Right lobe of liver (tissue), 6 donors: ENCODE measurements at regions not wholly inside any gene's neighbourhood (a gene's known extent, or its start where the extent isn't known, plus 50 kb on each side); places are given as distances from the start of the nearest gene placed in this dataset.

ENCODE experiments used
- ATAC-seq, 4 donors: fragments of 200-7000 bp; cut with Tn5 transposase; one replicate each; pipeline ENCODE4 v1.9.1; 2020; ENCODE audit warnings: mild to moderate bottlenecking in 4 of 4, moderate library complexity in 4 of 4
- DNase-seq, 3 donors: peaks; one replicate each; pipeline ENCODE4 v3.0.0-alpha.2; 2020
- H3K27ac ChIP-seq, 3 donors: fragments of 200-600 bp; one replicate each; pipeline ENCODE4 v1.8.0; 2022
- H3K27me3 ChIP-seq, 2 donors: fragments of 200-600 bp; one replicate each; pipeline ENCODE4 v1.8.0; 2022
- H3K36me3 ChIP-seq, 4 donors: fragments of 200-600 bp; sonication (generic) in 1 of 4; one replicate each; pipeline versions ENCODE4 v1.5.1 to v1.8.0; 2017 to 2022; ENCODE audit warnings: control low read depth in 1 of 4
- H3K4me1 ChIP-seq, 4 donors: fragments of 200-600 bp; sonication (generic) in 1 of 4; one replicate each; pipeline versions ENCODE4 v1.5.1 to v1.8.0; 2017 to 2022; ENCODE audit warnings: control low read depth in 1 of 4
- H3K4me3 ChIP-seq, 3 donors: fragments of 200-600 bp; one replicate each; pipeline ENCODE4 v1.8.0; 2022
- H3K9me3 ChIP-seq, 4 donors: fragments of 200-600 bp; sonication (generic) in 1 of 4; one replicate each; pipeline versions ENCODE4 v1.5.1 to v1.8.0; 2017 to 2022; ENCODE audit warnings: control low read depth in 1 of 4
- CTCF ChIP-seq, 4 donors: fragments of 200-600 bp in 3 of 4; fragments of 450-650 bp in 1 of 4; IDR thresholded peaks; one replicate each; pipeline versions ENCODE4 v1.5.1 to v1.8.0; 2016 to 2022; ENCODE audit warnings: antibody characterized with exemption in 4 of 4, mild to moderate bottlenecking in 2 of 4
- POLR2A ChIP-seq: fragments of 450-650 bp; IDR thresholded peaks from one replicate; pipeline ENCODE4 v1.6.1; 2017; ENCODE audit warnings: antibody characterized with exemption, mild to moderate bottlenecking
- WGBS: methylation state at CpG from one replicate; pipeline ENCODE4 v1.1.6; 2018; ENCODE audit warnings: low coverage, low lambda C conversion rate; ENCODE audit not compliant: insufficient coverage; ENCODE audit errors: missing lambda C conversion rate; 5-methylcytosine and 5-hydroxymethylcytosine counted together
- intact Hi-C, 2 donors: fragments of 100-400 bp; cut with DNase I; formaldehyde crosslinking; loops; one replicate each; pipeline versions ENCODE4 v1.11.2 to v1.14.1; 2022
- donor health status: DM: no; HTN: yes; CAD: no.
- donor health status: DM: no; HTN: no; CAD: no.
- donor health status: DM: no; HTN: no; CAD: no.
- donor health status: DM: no; HTN: yes; CAD: no.
- donor health status: DM: no; HTN: yes; CAD: no.

- 75% methylated on average over 1 of the region's 1 CpG for WGBS
- ATAC-seq: no peak
- DNase-seq: no peak
- intact Hi-C loops: no loop called here
- no peak for TF ChIP-seq POLR2A
- Histone ChIP-seq H3K4me3 (no peak overlapping the region), H3K4me1 (peaks cover 0 to 10% (median 0%) of the 10 kb centered on the region in 4 donors), H3K27ac (no peak overlapping the region), H3K36me3 (no peaks in the 10 kb centered on the region), H3K27me3 (no peaks in the 10 kb centered on the region), H3K9me3 (no peaks in the 10 kb centered on the region)
Measured at GRCh38 chr13:43980587-43980986, 100.9 kb downstream of the LACC1 start.

- no peaks in the 10 kb centered on the region for H3K27me3 ChIP-seq
- DNase-seq (no peak), ATAC-seq (no peak)
- no peaks in the 10 kb centered on the region for H3K36me3 ChIP-seq
- peaks cover 0 to 10% (median 0%) of the 10 kb centered on the region in 4 donors for H3K4me1 ChIP-seq
- intact Hi-C loops: no loop called here
- no peaks in the 10 kb centered on the region for H3K9me3 ChIP-seq
- 100% methylated on average over 2 of the region's 5 CpGs for WGBS
- no peak overlapping the region for H3K4me3 ChIP-seq
- no peak overlapping the region for H3K27ac ChIP-seq
- TF ChIP-seq POLR2A (no peak), CTCF (IDR thresholded peaks at IDR 0.05) (no peak)
Measured at GRCh38 chr13:43981091-43981490, 101.4 kb downstream of the LACC1 start.

- WGBS: 39% methylated on average over 3 of the region's 3 CpGs
- TF ChIP-seq POLR2A (no peak), CTCF (IDR thresholded peaks at IDR 0.05) (no peak)
Measured at GRCh38 chr13:43981512-43982301, 102.0 kb downstream of the LACC1 start.

GRCh38 chr13:43983373-43983772, 103.7 kb downstream of the LACC1 start:
- TF ChIP-seq POLR2A (no peak), CTCF (IDR thresholded peaks at IDR 0.05) (no peak)
- Histone ChIP-seq H3K4me3 (no peak overlapping the region), H3K4me1 (peaks cover 0 to 10% (median 0%) of the 10 kb centered on the region in 4 donors), H3K27me3 (no peaks in the 10 kb centered on the region), H3K27ac (no peak overlapping the region), H3K9me3 (no peaks in the 10 kb centered on the region), H3K36me3 (no peaks in the 10 kb centered on the region)
- ATAC-seq (no peak), DNase-seq (no peak)
- 87% methylated on average over 7 of the region's 7 CpGs for WGBS
- intact Hi-C loops: no loop called here

More at GRCh38 chr13:43981512-43982301, 102.0 kb downstream of the LACC1 start:
- ATAC-seq (peak; percentile 41 to 72 (median 53)), DNase-seq (no peak)
- intact Hi-C loops: no loop called here
- no peaks in the 10 kb centered on the region for H3K36me3 ChIP-seq
- H3K27me3 ChIP-seq: no peaks in the 10 kb centered on the region
- no peaks in the 10 kb centered on the region for H3K9me3 ChIP-seq
- peaks cover 0 to 10% (median 0%) of the 10 kb centered on the region in 4 donors for H3K4me1 ChIP-seq
- no peak overlapping the region for H3K4me3 ChIP-seq
- H3K27ac ChIP-seq: no peak overlapping the region

GRCh38 chr13:43984292-43984691, 104.6 kb downstream of the LACC1 start:
- Histone ChIP-seq H3K36me3 (no peaks in the 10 kb centered on the region), H3K9me3 (no peaks in the 10 kb centered on the region), H3K27ac (no peak overlapping the region), H3K27me3 (no peaks in the 10 kb centered on the region), H3K4me3 (no peak overlapping the region), H3K4me1 (peaks cover 0 to 10% (median 0%) of the 10 kb centered on the region in 4 donors)
- intact Hi-C loops: no loop called here
- 57% methylated on average over 2 of the region's 2 CpGs for WGBS
- TF ChIP-seq CTCF (IDR thresholded peaks at IDR 0.05) (no peak), POLR2A (no peak)
- no peak for ATAC-seq
- no peak for DNase-seq
